ENCODE measurements at regions not wholly inside any gene's neighbourhood (a gene's known extent, or its start where the extent isn't known, plus 50 kb on each side); places are given as distances from the start of the nearest gene placed in this dataset.

DNA sequence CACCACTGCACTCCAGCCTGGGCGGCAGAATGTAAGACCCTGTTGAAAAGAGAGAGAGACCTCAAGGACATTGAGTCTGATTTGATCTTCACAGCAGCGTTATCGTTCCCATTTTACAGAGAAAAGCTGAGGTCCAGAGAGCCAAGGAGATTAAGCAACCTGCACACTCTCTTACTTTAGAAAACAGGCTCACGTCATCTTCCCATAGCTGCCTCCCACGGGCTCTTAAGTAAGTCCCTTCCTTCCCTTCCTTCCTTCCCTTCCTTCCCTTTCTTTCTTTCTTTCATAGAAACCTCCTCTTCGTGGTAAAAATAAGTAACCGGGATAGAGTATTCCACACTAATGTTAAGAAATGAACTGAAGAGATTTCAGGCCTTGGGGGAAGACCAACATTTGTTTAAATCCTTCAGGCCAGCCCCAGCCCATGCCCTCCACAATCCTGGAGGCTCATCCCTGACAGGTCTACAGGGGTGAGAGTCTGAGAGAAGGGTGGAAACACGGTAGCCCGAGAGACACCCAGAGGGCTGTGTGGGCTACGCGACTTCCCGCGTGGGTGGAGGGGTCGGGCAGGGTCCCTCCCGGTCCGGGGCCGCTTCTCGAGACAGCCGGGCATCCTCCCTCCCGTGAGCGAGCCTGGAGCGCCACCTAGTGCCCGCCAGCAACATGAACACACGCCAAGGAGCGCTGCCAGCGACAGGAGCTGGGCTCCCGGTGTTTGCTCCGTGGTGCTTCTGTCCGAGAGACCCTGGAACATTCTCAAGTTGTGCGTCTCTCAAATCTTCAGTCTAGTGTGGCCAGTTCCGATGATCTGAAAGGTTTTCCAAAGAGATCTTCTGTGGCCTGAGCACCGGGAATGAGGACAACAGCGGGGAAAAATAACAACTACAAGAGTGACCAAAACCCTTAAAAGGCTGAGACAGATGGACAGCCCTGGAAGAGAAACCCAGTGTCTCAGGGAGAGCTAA is 160.3 kb downstream of the INO80D start (continued):
- TF ChIP-seq, protein P1, sequence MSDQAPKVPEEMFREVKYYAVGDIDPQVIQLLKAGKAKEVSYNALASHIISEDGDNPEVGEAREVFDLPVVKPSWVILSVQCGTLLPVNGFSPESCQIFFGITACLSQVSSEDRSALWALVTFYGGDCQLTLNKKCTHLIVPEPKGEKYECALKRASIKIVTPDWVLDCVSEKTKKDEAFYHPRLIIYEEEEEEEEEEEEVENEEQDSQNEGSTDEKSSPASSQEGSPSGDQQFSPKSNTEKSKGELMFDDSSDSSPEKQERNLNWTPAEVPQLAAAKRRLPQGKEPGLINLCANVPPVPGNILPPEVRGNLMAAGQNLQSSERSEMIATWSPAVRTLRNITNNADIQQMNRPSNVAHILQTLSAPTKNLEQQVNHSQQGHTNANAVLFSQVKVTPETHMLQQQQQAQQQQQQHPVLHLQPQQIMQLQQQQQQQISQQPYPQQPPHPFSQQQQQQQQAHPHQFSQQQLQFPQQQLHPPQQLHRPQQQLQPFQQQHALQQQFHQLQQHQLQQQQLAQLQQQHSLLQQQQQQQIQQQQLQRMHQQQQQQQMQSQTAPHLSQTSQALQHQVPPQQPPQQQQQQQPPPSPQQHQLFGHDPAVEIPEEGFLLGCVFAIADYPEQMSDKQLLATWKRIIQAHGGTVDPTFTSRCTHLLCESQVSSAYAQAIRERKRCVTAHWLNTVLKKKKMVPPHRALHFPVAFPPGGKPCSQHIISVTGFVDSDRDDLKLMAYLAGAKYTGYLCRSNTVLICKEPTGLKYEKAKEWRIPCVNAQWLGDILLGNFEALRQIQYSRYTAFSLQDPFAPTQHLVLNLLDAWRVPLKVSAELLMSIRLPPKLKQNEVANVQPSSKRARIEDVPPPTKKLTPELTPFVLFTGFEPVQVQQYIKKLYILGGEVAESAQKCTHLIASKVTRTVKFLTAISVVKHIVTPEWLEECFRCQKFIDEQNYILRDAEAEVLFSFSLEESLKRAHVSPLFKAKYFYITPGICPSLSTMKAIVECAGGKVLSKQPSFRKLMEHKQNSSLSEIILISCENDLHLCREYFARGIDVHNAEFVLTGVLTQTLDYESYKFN (CRISPR knock-in tag; conservative IDR thresholded peaks at IDR 0.05): no peak
- TF ChIP-seq, protein P2, sequence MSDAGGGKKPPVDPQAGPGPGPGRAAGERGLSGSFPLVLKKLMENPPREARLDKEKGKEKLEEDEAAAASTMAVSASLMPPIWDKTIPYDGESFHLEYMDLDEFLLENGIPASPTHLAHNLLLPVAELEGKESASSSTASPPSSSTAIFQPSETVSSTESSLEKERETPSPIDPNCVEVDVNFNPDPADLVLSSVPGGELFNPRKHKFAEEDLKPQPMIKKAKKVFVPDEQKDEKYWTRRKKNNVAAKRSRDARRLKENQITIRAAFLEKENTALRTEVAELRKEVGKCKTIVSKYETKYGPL (CRISPR knock-in tag; IDR thresholded peaks at IDR 0.05): no peak
- TF ChIP-seq, protein P3, sequence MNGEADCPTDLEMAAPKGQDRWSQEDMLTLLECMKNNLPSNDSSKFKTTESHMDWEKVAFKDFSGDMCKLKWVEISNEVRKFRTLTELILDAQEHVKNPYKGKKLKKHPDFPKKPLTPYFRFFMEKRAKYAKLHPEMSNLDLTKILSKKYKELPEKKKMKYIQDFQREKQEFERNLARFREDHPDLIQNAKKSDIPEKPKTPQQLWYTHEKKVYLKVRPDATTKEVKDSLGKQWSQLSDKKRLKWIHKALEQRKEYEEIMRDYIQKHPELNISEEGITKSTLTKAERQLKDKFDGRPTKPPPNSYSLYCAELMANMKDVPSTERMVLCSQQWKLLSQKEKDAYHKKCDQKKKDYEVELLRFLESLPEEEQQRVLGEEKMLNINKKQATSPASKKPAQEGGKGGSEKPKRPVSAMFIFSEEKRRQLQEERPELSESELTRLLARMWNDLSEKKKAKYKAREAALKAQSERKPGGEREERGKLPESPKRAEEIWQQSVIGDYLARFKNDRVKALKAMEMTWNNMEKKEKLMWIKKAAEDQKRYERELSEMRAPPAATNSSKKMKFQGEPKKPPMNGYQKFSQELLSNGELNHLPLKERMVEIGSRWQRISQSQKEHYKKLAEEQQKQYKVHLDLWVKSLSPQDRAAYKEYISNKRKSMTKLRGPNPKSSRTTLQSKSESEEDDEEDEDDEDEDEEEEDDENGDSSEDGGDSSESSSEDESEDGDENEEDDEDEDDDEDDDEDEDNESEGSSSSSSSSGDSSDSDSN (CRISPR knock-in tag; IDR thresholded peaks at IDR 0.05): peak; percentile 38; the same call in 1 of the 2 replicates
- TF ChIP-seq, protein P4, sequence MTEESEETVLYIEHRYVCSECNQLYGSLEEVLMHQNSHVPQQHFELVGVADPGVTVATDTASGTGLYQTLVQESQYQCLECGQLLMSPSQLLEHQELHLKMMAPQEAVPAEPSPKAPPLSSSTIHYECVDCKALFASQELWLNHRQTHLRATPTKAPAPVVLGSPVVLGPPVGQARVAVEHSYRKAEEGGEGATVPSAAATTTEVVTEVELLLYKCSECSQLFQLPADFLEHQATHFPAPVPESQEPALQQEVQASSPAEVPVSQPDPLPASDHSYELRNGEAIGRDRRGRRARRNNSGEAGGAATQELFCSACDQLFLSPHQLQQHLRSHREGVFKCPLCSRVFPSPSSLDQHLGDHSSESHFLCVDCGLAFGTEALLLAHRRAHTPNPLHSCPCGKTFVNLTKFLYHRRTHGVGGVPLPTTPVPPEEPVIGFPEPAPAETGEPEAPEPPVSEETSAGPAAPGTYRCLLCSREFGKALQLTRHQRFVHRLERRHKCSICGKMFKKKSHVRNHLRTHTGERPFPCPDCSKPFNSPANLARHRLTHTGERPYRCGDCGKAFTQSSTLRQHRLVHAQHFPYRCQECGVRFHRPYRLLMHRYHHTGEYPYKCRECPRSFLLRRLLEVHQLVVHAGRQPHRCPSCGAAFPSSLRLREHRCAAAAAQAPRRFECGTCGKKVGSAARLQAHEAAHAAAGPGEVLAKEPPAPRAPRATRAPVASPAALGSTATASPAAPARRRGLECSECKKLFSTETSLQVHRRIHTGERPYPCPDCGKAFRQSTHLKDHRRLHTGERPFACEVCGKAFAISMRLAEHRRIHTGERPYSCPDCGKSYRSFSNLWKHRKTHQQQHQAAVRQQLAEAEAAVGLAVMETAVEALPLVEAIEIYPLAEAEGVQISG (CRISPR knock-in tag; IDR thresholded peaks at IDR 0.05): no peak; the same call in 1 of the 2 replicates
- TF ChIP-seq RFXAP (CRISPR knock-in tag; IDR thresholded peaks at IDR 0.05; ENCODE audit: borderline replicate concordance): no peak; the same call in 1 of the 2 replicates
- TF ChIP-seq SIX4 (CRISPR knock-in tag; IDR thresholded peaks at IDR 0.05): no peak
- TF ChIP-seq, protein P5, sequence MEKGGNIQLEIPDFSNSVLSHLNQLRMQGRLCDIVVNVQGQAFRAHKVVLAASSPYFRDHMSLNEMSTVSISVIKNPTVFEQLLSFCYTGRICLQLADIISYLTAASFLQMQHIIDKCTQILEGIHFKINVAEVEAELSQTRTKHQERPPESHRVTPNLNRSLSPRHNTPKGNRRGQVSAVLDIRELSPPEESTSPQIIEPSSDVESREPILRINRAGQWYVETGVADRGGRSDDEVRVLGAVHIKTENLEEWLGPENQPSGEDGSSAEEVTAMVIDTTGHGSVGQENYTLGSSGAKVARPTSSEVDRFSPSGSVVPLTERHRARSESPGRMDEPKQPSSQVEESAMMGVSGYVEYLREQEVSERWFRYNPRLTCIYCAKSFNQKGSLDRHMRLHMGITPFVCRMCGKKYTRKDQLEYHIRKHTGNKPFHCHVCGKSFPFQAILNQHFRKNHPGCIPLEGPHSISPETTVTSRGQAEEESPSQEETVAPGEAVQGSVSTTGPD (CRISPR knock-in tag; IDR thresholded peaks at IDR 0.05): no peak
- TF ChIP-seq RAD51 (IDR thresholded peaks at IDR 0.05; ENCODE audit: borderline replicate concordance): no peak
- TF ChIP-seq HOXA5 (CRISPR knock-in tag; IDR thresholded peaks at IDR 0.05): no peak
- TF ChIP-seq NFIB (CRISPR knock-in tag; IDR thresholded peaks at IDR 0.05; ENCODE audit: borderline replicate concordance): no peak
- TF ChIP-seq ZNF589 (CRISPR knock-in tag; conservative IDR thresholded peaks at IDR 0.05): no peak
- no peak for TF ChIP-seq ZNF225 (CRISPR knock-in tag; IDR thresholded peaks at IDR 0.05)
- TF ChIP-seq MTA1 (CRISPR knock-in tag; IDR thresholded peaks at IDR 0.05; ENCODE audit: borderline replicate concordance): no peak

Data from HepG2 (cell line).